CD4-positive, alpha-beta T cell treated with Interleukin-1 beta for 1 hour (primary cell): ENCODE measurements at regions not wholly inside any gene's neighbourhood (a gene's known extent, or its start where the extent isn't known, plus 50 kb on each side); places are given as distances from the start of the nearest gene placed in this dataset.

Experiments
- DNase-seq, 2 donors: peaks; one replicate each; pipeline ENCODE4 v3.0.0-alpha.2; 2020 to 2022

DNA sequence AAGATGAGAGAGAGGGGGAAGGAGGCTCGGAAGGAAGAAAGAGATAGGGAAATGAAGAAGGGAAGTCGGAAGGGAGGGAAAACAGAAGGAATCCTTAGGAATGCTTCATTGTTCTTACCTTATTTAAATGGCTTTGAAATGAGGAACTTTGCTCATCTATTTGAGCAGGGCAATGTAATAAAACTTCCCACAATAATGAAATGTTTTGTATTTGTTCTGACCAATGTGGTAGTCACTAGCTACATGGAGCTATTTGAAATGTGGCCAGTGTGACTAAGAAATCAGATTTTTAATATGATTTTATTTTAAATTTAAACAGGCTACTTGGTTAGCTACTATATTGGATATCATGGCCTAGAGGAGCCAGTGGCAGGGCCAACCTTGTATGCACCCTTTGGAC lies 510.6 kb downstream of the HTR7 start:
- DNase-seq, result no peak

DNA sequence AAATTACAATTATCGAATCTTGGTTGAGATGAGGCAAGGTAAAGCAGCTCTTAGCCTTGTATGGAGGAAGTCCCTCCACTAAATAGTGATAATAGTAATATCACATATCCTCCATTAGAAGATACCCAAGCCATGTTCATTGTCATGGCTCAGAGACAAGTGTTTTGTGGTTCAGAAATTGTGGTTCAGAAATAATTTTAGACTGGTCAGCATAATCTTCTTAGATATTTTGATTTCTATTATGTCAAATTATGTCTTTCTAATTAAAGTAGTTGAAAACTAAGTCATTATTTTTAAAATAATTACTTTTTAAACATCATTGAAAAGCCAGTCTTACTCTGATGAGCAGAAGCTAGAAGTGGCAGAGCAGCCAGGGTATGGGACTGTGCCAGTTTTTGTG lies 507.7 kb downstream of the HTR7 start:
- no peak for DNase-seq

DNA sequence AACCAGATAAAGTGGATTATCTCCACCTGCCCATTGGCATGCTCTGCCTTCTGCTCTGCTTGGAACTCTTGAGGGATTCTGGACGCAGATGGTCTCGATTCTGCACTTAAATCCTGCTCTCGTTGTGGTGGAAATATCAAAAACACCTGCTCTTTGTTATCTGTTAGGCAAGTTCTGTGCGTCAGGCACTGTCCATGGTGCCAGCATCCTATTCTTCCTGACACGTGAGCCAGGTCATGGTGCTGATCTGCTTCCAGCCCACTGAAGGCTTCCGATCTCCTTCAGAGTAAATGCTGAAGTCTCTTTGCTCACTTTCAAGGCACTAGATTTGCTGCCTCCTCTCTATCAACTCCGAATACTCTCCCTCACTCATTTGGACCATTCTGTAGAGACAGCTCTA lies 505.6 kb downstream of the HTR7 start:
- no peak for DNase-seq

DNA sequence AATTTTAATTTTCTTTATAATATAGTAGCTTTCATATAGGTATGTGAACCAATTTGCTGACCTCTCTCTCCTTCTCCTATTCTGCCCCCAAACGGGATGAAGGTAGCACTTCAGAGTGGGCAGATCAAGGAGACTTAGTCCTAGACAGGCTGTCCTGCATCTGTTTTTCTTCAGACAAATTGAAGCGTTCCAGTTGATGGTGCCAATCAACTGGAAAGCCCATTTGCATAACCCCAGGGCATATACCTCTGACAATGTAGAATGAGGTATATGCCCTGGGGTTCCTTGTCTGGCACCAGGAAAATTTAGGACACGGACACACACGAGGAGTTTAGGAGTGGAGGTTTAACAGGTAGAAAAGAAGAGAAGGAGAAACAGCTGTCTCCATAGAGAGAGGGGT lies 502.9 kb downstream of the HTR7 start:
- DNase-seq, result no peak

DNA sequence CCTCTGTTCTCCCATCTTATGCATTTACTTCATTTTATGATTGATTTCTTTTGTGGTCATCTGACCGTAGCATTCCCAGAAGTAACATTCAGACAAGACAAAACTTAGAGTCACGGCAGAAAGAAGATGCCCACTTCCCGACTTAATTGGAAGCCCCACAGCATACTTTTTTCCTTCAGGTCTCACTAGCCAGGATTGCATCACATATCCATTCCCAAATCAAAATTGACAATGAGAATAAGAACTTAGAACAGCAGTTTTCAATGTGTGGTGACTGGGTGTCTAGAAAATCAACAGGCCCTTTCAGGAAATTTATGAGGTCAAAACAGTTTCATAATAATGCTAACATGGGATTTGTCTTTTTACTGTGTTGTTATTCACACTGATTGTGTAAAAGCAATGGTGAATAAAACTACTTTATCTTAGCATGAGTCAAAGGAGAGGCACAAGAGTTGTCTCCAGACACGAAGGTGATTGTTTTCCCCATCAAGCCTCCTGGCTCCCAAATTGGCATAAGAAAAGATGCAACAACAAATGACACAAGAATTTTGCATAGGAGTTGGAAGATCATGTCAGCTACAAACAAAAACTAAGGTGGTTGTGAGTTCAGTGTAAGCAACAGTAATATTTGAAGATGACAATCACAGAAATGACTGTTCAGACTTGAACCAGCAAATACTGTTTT lies 493.9 kb downstream of the HTR7 start:
- no peak for DNase-seq

DNA sequence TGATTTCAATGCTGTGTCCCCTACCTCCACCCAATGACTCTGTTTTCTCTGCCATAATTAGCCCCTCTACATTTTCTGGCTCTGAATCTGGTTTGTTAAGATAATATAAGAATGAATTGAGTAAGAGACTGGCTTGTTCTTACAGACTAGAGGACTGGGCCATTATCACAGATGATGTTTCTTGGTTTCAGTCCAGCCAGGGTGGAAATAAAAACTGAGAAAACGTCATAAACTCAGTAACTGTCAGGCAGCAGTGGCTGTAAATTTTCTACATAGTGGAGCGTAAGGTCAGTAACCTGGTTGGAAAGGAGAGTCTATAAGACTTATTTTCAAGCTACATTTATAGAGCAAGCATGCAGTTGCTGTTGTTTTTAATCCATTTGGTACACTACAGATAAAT lies 485.4 kb downstream of the HTR7 start:
- DNase-seq, result no peak

DNA sequence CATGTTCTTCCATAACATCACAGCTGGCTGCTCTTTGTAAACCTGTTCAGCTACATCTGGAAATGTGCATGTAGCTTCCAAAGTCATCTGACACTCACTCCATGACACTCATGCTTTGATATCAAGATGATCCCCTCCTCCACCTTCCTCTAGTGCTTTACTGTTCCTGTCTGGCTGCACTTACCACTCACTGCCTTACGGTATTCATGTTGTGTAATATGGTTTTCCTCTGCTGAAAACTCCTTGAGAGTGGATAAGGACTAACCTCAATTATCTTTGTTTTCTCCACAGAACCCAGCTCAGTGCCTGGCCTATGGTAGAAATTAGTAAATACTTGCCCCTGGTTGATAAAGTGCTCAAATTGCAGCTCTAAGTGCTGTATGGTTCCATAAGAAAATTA lies 483.9 kb downstream of the HTR7 start:
- no peak for DNase-seq

DNA sequence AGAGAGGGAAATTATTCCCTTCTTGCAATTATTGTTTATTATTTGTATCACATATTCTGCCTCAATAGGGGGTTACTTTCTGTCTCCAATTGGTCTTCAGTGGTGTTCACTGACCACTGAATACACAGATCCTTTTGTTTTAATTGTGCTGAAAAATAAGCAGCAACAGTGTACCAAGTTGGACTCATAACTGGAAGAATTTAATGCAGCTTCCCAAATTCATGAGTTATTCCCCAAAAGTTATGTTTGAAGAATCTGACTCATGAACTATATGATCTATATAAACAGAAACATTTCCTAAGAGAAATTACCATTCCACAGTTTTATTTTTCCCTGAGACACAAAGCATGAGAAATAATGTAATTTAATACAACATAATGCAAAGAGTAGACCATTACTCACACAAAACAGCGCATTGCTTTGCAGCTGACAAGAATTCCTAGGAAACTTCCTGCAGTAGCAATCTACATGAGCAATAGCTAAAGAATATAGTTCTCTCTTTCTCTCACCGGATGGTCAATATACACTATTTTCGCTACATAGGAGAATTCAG lies 479.2 kb downstream of the HTR7 start:
- DNase-seq, result no peak

DNA sequence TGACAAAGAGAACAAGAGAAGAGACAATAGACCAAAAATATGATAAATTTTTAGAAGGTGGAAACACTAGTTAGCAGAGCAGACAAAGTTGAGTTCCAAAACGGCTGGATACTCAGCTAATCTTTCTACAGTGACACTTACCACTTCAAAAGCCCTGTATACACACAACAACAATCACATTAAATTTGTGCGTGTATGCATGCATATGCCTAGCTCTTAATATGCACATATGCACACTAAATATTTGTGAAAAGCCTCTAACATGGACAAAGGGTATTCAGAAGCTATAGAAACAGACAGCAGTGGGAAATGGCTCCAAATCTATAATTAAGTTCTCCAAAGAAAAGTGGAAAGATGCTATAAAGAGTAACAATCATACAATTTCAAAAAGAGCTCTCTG lies 476.4 kb downstream of the HTR7 start:
- no peak for DNase-seq

DNA sequence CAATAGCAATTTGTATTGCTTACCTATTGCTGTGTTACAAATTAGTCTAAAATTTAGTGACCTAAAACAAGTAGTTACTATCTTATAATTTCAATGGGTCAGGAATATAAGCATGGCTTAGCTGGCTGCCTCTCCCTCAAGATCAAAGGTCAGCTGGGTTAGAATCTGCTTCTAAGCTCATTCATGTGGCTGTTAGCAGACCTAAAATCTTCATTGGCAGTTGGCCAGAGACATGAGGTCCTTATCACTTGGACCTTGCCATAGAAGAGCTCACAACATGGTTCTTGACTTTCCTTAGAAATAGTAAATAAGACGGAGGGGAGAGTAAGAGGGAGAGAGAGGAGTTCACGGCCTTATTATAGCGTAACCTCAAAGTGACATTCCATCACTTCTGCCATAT lies 468.0 kb downstream of the HTR7 start:
- DNase-seq, result no peak

DNA sequence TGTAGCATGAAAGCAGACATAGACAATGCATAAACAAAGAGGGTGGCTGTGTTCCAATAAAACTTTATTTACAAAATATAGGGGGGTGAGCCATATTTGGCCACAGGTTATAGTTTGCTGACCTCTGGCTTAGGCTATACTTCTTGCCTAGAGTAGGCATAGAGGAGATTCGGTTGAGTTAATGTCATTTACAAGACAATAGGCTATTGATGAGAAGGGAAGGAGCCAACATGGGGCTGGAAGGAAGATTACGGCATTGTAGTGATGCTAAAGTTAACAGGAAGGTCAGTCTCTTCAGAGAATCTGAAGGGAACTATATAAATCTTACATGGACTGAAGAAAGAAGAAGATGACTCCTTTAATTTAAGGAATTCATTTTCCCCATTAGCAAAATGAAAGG lies 463.5 kb downstream of the HTR7 start:
- DNase-seq, result no peak

DNA sequence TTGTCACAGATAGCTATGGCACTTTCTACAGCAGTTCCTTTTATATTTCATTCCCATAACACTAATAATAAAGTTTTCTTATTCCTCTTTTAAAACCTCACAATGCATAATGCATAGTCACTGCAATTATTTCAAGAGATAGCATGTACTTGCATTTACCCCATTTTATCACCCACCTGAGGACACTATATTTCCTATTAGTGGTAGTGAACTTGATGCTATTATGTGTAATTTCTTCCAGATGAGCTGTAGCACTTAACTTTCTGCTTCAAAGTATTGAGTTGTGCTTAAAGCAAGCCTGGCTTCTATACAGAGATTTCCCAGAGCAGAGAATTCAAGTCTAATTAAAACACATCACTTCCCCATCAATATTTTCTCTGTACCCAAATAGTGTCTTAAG lies 461.1 kb downstream of the HTR7 start:
- no peak for DNase-seq

DNA sequence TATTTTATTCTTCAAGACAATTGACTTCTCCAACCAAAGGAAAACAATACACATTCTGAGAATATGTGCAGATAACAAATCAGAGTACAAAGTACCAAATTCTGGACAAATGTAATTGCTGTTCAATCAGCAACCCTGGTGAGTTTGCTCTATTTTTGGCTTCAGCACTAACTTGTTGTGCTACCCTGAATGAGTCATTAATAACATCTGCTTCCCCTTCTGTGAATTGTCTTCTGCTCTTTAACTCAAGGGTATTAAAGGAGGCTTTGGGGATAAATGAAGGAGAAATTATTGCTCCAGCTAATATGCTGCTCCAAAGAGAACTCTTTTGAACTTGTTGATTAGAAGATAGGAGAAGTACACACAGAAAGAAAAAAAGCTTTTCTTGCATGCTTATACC lies 459.3 kb downstream of the HTR7 start:
- DNase-seq, result no peak

DNA sequence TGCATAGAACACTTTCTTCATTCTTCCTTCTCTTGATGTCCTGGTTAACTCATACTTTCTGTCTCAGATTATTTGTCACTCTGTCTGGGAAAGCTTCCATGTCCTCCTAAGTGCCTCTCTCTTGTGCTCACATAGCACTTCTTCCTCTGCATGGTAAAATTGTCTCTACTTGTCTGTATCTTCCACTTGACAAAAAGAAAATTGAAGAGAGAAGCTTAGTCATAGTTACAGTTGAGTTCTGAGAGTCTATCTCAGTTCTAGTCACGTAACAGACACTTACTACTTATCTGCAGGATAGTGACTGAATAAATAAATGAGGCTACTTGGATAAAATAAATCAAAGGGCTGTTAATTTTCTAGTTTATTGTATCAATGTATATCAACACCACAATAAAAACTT lies 458.1 kb downstream of the HTR7 start:
- no peak for DNase-seq

DNA sequence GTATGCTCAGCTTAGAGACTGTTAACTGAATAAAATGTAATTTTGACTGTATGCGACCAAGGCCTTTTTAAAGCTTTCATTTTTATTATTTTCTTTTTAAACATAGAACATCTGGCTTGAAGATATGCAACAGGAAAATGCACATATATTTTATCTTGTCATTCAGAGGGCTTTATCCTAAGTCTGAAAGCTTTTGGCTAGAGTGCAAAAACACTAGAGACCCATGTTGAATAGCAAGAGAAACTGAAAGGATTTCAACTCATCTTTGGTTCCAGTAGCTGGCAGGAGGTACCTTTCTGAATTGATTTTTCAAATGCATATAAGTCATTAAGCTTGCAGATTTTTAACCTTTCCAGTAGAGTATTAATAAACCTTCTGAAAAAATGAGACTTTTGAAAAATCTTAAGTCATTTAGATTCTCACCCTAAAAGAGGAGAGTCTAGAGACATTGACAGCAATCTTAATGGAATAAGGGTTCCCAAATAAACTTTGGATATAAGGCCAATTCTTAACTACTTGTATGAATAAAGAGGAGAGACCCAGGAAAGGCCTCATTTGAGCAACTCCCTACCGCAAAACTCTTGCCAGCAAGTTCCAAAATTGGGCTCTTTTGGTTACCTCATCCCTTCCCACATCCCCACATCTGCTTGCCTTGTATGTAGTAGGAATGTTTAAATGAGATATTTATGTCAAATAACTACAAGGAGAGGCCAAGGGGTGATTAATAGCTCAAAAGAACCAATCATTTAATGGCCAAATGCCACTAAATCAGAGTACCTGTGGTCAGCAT lies 454.4 kb downstream of the HTR7 start:
- no peak for DNase-seq

DNA sequence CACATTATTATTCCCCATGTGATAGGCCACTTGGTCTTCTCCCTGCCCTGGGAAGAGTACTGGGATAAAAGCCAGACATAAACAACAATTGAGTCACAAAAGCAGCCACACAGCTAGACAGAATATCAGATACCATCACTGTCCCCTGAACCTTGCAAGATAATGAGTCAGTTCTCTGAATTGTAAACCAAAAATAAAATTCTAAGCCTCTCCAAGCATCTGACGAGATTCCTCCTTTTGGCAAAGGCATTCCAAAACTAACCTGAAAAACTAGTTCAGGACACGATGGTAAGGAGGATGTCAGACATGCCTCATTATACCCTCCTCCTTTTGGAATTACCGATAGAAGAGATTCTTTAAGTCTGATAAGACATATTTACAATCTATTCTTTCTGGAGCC lies 450.7 kb downstream of the HTR7 start:
- no peak for DNase-seq

DNA sequence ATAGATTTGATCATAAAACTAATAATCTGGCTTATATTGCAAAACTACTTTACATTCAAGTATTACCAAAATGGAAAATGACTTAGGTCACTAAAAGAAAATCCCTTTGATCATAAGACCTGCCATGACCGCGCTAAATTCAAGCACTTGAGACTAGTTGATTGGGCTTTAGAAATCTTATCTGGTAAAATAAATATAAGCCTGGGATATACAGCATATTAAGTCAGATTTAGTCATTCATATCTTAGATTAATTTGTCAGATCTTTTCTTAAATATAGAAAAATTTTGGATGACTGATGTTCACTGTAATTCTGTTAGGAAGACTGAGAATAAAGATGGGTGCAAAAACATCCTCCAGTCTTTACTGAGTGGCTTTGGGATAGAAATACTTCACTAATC lies 450.0 kb downstream of the HTR7 start:
- DNase-seq, result no peak

DNA sequence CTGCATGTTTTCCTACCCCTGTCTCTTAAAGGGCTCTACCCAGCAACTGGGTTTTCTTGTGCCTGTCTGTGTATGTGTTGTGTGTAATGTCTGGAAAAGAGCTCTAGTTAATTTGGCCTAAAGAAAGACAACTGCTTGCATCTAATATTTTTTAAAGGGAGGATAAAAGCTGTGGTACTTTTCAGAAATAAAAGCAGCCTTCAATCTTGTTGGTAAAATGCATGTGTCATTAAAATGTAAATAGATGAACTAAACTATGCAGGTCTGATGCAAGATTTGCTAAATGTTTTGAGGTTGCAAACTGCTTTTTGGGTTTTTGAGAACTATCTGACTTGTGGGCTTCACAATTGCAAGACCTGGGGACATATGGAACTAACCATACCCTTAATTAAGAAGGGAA lies 445.3 kb downstream of the HTR7 start:
- DNase-seq, result no peak

DNA sequence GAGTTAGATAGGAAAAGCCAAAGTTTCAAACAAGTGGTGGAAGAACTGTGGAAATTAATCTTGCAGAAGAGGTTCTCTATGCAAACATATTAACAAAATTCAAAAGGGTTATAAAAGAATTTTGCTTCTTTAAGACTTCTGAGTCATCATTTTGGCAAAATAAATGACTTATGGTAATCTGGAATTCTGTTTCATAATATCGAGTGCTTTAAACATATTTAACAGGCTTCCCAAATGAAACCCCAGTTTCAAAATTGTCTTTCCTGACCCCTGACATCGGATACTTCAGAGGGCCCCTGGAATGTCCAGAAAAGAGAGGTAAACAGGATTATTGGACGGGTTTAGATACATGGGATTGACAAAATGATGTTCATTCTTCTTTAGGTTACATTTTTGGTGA lies 444.6 kb downstream of the HTR7 start:
- DNase-seq, result no peak

DNA sequence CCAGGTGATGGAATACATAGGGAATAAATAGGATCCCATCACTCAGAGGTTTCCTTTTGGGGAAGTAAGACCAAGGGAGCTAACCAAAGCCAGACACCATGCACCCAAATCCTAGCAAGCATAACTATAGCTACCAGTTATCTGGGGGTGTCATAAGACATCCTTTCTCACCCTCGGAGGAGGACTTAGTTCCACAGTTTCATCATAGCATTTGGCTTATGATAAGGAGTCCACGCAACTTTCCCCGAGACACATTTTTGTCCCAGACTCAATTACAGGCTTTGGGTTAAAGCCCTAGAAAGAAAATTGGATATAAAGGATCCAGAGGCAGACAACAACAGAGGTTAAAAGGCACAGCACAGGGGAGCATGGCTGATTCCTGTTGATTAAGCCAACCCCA lies 442.9 kb downstream of the HTR7 start:
- DNase-seq, result no peak

DNA sequence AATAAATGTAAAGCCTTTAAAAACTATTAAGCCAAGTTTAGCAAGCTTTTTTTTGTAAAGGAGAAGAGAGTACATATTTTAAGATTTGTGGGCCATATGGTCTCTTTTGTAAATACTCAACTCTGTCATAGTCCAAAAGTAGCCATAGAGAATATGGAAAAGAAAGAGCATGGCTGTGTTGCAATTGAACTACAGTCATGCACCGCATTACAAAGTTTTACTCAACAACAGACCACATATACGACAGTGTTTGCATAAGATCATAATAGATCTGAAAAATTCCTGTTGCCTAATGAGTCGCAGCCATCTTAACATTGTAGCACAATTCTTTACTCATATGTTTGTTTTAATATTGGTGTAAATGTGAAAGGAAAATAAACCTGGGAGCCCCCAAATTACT lies 440.8 kb downstream of the HTR7 start:
- DNase-seq, result no peak

DNA sequence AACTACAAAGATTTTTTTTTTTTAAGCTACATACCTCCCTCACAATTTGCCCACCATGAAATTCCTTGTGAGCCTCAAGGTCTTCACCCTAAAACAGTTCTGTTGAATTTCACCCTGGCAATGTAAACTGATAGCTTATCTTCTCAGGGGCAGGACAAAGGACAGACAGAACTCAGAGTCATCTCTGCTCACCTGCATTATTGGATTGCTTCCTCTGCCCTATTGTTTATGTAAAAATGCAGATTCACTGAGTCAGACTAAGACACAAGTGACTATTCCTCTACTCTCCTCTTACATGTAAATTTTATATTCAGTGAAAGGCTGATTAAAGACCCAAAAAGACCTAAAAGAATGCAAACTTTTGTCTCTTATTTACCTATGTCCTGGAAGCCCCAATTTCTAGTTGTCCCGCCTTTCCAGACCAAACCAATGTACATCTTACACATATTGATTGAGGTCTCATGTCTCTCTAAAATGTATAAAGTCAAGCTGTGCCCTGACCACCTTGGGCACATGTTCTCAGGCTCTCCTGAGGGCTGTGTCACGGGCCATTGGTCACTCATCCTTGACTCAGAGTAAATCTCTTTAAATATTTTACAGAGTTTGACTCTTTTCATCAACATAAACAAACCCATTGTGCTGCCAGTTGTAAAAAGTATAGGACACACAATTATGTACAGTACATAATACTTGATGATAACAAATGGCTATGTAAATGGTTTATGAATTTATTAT lies 440.2 kb downstream of the HTR7 start:
- no peak for DNase-seq

DNA sequence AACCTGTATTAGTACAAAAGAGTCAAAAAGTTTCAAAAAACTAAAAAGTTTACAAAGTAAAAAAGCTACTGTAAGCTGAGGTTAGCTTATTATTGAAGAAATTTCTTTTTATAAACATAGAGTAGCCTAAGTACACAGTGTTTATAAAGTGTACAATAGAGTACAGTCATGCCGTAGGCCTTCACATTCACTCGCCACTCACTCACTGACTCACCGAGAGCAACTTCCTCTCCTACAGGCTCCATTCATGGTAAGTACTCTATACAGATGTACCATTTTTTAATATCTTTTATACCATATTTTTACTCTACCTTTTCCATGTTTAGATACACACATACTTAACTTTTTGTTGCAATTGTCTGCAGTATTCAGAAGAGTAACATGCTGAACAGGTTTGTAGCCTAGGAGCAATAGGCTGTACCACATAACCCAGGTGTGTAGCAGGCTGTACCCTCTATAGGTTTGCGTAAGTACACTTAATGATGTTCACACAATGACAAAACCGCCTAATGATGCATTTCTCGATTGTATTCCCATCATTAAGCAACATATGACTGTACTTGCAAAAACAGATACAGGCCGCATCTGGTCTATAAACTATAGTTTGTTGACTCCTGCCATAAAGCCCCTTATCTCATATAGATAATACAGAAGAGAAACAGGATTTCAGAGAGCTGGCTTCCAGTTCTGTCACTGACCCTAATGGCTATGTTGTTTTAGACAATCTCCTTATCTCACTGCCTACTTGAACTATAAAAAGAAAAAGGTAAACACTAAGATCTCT lies 438.8 kb downstream of the HTR7 start:
- no peak for DNase-seq
